Hematopoietic multipotent progenitor cell treated with erythropoietin and hydrocortisone succinate and interleukin-3 and kit ligand, for 15 days (in vitro differentiated cells): ENCODE measurements at regions not wholly inside any gene's neighbourhood (a gene's known extent, or its start where the extent isn't known, plus 50 kb on each side); places are given as distances from the start of the nearest gene placed in this dataset.

Source experiments
- DNase-seq: peaks from one replicate; pipeline ENCODE4 v3.0.0-alpha.2; 2015; ENCODE audit warnings: low spot score

DNA sequence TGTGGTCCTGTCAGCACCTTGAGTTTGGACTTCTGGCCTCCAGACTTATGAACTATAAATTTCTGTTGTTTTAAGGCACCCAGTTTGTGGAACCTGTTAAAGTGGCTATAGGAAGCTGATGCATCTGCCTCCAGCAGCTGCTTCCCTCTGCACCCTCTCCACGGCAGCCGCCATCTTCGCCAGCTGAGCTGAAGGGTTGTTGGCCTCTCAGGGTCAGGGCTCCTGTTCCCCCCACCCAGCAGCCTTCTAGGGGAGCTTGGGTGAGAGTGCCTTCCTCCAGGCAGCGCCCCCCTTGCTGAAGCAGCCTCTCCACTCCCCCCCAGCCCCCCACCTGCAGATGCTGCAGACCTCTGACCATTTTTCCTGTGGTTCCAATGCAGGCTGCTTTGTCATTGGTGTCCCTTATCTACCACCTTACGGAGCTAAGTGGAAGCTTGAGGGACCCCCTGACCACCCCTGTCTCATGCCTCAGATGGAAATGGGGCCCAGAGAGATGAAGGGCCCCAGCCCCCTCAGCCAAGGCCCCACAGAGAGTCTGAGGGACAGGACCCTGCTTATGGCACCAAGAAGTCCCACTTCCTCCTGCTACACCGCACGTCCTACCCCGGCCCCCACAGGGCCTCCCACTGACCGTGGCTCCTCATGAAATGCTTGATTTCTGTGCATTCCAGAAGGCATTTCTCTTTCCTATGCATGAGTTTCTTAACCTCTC, 61.4 kb upstream of the TLE3 start:
- no peak for DNase-seq

DNA sequence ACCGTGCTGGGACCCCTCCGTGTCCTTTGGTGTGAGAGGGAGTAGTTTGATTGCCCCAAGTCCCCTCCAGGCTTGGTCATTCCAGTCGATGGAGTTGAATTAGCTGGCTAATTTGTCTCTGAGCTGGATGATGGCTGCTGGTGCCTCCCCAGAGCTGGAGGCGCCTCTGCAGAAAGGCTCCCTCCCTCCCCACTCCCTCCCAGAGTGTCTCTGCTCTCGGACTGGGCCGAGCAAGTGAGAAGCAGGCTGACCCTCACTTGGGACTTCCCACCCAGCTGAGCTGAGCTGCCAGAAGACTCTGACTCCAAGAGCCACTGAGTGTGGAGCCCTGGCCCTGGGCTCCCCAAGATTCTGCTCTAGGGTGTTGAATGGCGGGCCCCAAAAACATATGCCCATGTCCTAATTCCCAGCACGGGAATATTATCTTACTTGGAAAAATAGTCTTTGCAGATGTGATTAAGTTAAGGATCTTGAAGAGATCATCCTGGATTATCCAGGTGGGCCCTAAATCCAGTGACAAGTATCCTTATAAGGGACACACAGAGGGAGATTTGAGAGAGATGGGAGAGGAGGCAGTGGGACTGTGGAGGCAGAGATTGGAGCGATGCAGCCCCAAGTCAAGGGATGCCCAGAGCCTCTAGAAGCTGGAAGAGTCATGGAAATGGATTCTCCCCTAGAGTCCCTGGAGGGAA, 60.7 kb upstream of the TLE3 start:
- DNase-seq: no peak

DNA sequence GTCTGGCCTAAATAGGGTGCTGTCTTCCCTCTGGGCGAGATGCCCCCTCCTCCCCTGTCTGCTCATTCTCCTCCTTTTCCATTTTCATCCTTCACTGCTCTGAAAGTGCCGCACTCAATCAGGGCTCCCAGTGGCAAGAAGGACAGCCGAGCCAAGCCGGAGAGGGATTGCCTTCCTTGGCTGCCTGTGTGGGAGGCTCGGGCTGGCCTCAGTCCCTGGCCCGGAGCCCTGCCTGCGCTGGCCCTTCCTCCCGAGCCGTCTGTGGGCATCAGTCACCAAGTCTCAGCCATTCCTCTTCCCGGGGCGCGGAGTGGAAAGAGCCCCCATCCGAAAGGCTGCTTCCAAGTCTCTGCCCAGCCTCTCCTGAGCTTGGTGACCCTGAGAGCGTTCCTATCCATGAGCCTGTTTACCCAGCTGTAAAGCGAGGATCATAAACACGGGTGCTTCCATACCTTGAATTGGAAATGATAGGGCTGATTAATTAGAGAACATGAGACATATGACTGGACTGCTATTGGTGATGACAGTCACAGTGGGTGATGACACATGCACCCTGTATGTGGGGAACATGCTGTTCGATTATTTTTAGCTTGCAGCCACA, 59.1 kb upstream of the TLE3 start:
- DNase-seq: no peak

DNA sequence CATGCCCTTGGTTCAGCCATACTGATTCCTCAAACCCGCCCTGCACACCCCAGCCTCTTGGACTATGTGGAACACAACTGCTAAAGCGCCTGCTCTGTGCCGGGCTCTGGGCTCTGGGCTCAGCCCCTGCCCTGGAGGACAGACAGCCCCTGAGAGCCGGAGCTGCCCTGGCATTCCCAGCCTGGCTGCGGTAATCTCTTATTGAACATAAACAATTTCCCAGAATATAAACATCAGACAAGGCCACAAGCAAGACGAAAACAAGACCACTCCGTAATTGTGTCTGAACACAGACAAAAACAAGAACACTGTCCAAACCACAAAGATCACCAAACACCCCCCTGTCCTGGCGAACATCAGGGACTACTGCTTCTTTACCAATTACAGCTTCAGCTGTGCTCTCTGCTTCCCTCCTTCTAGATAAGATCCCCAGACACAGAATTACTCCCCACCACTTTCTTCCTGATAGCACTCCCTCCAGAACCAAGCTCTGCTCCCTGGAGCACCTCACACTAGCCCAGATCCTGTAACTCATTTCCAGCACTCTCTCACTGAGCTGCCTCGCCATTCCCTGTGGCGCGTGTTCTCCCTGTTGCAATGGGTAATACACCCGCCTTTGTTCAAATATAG, 57.1 kb upstream of the TLE3 start:
- DNase-seq: no peak

DNA sequence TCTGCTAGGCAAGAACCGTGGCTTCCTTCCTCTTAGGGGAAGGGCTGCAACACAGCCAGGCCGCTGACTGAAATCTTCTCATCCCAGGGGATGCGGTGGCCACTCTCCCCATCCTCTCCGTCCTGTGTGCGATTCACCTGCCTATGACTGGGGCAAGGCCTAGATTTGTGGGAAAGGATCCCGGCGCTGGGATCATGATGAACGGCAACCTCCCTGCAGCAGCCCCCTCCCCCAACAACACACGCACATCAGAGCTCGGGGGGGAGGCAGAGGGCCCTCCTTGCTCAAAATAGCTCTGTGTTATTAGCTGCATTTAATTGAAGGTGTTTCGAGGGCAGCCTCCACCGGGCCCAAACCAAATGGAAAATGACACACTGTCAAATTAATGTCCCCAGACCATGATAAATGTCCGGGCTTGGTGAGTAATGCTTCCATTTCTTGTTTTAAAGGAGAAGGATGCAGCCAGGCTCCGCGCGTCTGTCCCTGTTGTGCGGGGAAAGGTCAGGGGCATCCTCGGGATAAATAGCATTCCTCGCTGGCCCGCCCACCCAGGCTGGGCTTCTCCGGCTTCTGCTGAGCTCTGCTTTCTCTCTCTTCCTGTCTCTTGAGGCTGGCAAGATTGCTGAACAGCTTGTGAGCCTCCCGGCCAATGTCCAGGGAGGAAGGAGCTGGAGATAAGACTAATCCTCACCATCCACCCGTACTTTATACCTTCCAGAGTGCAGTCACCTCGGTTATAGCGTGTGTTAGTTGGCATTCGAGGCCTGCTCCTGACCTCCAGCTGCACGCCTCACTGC, 56.4 kb upstream of the TLE3 start:
- DNase-seq: no peak

DNA sequence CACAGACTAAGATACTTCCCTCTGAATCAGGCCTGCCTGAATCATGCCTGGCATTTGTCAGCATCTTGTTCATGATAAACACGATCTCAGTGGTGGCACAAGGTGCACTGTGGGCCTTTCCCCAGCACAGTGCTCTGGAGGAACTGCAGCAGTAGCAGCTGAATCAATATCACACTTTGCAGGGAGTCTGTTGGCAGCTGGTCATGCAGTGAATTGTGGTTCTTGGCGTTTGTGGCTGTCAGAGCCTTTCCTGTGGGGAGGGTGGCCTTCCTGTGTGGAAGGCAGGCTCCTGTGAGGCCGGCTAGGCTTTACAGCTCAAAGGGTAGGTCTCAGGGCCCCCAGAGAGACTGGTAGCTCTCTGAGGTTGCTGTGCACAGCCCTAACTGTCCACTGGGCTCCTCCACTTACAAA, 54.4 kb upstream of the TLE3 start:
- DNase-seq: no peak

DNA sequence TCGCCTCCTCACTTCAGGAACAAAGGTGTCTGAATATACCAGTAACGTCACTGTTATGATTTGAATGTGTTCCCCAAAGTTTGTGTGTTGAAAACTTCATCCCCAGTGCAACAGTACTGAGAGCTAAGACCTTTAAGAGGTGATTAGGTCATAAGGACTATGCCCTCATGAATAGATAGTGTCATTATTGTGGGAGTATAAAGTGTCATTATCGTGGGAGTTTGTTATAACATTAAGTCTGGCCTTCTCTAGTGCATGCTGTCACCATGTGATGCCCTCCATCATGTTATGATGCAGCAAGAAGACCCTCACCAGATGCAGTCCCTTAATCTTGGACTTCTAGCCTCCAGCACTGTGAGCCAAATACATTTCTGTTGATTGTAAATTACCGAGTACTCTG, 53.7 kb upstream of the TLE3 start:
- DNase-seq: no peak

DNA sequence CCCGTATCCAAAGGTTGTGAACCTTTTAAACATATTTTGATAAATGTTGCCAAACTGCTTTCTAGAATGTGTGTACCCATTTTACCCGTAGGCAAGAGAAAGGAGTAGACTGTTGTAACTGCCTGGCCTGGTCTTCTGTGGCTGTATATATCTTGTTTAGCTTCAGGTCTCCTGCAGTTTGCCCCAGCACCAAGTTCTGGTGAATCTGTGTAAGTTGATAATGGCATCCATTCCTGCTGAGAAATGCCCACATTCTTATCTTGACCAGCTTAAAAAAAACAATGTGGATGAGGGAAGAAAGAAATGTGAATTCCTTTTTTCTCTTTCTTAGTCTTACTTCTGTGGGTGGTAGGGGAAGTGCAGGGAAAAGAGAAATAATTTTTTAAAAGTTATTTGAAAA, 53.3 kb upstream of the TLE3 start:
- no peak for DNase-seq

DNA sequence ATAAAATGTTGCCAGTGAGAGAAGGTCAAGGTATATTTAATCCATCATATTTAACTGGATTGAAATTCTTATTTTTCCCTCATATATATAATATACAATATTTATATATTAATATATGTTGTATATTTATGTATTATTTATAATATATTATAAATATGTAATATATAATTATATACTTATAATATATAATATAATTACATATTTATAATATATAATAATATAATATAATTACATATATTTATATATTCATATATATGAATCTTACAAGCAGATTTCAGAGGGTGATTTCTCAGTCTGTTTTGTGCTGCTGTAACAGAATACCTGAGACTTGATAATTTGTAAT, 52.7 kb upstream of the TLE3 start:
- DNase-seq: no peak

DNA sequence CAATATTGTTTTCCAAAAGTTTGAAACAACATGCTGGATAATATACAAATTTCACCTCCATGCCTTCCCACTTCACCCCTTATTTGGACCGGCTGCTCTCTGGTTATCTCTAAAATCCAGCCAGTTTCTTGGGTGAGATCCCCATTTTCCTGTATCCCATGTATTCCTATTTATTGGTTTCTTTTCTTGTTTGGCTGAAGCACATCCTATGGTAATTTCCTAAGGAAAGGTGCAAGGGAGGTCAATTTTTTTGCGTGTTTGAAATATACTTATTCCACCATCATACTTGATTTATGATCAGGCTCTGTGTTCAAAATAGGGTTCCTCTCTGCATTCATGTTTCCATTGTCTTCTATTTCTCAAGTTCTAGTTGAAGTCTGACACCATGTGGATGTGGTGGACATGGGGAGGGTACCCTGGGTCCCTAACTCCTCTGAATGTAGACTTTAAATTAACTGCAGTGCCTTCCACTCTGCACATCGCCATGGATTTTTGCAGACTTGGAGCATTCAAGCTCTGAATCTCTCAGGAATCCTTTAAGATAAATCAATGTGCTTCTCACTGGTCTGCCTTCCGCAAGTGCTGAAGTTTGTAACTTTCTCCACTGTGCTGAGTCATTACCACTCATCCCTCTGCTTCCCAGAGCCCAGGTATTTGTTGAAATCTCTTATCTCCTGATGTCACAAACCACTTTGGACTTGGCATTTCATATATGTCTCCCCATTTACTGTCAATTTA, 52.1 kb upstream of the TLE3 start:
- DNase-seq: no peak

DNA sequence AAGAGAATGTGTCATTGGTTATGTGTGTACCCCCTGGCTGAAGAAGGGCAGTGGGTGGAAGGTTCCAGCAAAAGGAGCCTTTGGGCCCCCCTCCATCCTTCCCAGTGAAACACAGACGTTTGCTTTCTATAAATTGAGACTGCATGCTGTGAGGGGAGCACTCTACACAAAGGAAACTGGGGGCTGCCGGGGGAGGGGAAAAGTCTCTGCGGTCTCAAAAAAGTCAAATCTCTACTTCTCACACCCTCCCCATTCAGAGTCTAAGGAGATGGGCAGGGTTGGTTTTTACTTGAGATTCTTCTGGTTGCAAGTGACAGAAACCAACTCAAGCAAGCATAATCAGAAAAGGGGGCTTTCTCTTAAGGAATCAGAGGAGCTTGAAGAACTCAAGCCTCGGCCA, 50.1 kb upstream of the TLE3 start:
- DNase-seq: no peak
